HG03196 (cell line): ENCODE measurements at regions not wholly inside any gene's neighbourhood (a gene's known extent, or its start where the extent isn't known, plus 50 kb on each side); places are given as distances from the start of the nearest gene placed in this dataset.
A peak's percentile ranks its signal among the peaks of the same experiment; 100 is the strongest.
"Not testable (repeated sequence)": the region's sequence is repeated elsewhere in the genome, so short reads cannot be mapped to it uniquely, and the experiment has no call there.

ENCODE experiments used
- ATAC-seq: cut with Tn5 transposase; IDR thresholded peaks from one replicate; pipeline ENCODE4 v1.9.1; 2021; ENCODE audit not compliant: unreplicated experiment

DNA sequence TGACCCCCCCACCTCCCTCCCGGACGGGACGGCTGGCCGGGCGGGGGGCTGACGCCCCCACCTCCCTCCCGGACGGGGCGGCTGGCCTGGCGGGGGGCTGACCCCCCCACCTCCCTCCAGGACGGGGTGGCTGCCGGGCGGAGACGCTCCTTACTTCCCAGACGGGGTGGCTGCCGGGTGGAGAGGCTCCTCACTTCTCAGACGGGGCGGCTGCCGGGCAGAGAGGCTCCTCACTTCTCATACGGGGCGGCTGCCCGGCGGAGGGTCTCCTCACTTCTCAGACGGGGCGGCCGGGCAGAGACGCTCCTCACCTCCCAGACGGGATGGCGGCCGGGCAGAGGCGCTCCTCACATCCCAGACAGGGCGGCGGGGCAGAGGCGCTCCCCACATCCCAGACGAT, 84.7 kb downstream of the OR2B2 start:
- not testable (repeated sequence) for ATAC-seq

DNA sequence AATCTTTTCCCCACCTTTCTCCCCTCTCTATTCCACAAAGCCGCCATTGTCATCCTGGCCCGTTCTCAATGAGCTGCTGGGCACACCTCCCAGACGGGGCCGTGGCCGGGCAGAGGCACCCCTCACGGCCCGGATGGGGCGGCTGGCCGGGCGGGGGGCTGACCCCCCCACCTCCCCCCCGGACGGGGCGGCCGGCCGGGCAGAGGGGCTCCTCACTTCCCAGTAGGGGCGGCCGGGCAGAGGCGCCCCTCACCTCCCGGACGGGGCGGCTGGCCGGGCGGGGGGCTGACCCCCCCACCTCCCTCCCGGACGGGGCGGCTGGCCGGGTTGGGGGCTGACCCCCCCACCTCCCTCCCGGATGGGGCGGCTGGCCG, 85.6 kb downstream of the OR2B2 start:
- not testable (repeated sequence) for ATAC-seq

DNA sequence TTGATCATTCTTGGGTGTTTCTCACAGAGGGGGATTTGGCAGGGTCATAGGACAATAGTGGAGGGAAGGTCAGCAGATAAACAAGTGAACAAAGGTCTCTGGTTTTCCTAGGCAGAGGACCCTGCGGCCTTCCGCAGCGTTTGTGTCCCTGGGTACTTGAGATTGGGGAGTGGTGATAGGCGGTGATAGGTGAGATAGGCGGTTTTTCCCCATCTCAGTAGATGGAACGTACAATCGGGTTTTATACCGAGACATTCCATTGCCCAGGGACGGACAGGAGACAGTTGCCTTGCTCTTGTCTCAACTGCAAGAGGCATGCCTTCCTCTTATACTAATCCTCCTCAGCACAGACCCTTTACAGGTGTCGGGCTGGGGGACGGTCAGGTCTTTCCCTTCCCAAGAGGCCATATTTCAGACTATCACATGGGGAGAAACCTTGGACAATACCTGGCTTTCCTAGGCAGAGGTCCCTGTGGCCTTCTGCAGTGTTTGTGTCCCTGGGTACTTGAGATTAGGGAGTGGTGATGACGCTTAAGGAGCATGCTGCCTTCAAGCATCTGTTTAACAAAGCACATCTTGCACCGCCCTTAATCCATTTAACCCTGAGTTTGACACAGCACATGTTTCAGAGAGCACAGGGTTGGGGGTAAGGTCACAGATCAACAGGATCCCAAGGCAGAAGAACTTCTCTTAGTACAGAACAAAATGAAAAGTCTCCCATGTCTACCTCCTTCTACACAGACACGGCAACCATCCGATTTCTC, 86.2 kb downstream of the OR2B2 start:
- ATAC-seq = not testable (repeated sequence)

DNA sequence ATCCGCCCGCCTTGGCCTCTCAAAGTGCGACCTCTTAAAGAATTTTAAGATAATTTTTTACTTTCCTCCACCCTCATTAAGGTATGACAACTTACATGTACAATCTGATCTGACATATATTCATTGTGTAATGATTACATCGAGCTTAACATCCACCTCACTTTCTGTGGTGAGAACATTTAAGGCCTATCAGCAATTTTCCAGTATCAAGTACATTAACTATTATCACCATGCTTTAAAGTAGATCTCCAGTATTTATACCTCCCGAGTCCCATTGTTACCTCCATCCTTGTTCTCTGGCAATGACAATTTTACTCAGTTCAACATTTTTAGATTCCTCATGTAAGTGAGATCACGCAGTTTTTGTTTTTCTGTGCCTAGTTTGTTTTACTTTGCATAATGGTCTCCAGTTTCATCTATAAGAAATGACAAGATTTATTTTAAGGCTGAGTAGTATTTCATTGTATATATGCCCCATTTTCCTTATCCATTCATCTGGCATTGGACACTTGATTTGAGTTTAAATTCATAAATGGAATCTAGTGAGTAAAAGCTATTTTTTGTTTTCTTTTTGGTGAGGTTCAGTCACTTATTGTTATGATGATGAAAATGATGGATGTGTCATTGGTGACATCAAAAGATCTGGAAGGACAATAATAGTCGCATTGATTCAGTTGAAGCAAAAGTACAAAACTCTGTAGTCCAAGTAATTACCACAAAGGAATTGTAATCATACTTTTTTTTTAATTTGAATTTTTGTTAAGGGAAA, 87.0 kb downstream of the OR2B2 start:
- peak; percentile 3 for ATAC-seq

DNA sequence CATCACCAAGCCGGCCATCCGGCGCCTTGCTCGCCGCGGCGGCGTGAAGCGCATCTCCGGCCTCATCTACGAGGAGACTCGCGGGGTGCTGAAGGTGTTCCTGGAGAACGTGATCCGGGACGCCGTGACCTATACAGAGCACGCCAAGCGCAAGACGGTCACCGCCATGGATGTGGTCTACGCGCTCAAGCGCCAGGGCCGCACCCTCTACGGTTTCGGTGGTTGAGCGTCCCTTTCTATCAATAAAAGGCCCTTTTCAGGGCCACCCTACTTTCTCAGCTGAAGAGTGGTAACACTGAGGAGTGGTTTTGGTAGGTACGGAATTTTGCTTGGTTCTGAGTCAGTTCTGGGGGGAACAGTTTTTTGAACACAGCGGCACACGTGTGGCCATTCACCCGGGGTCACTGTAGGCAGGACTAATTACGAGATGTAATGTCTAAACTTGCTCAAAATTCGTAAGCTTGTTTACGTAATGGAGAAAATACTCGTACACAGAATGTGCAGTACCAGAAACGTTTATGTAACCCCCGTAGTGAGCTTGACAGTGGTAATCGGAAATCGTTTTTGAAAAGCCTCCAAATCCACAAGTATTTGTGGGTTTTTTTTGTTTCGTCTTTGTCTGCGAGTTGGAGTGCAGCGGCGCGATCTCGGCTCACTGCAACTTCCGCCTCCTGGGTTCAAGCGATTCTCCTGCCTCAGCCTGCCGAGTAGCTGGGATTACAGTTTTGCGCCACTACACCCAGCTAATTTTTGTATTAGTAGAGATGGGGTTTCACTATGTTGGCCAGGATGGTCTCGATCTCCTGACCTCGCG, 87.8 kb downstream of the OR2B2 start:
- ATAC-seq = peak; percentile 63

DNA sequence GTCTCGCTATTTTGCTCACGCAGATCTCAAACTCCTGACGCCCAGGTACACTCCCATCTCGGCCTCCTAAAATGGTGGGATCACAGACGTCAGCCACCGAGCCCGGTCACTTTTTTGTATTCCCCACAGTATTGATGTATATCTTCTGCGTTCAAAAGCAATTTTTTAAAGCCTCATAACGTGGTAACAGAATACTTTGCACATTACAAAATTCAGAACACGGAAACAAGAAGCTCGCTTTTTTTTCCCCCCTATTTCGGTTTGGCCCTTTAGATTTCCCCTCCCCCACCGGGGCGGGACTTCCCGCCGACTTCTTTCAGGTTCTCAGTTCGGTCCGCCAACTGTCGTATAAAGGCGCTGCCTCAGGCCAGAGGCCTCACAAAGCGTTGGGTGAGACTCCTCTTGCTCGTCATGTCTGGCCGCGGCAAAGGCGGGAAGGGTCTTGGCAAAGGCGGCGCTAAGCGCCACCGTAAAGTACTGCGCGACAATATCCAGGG, 88.4 kb downstream of the OR2B2 start:
- peak; percentile 72 for ATAC-seq

DNA sequence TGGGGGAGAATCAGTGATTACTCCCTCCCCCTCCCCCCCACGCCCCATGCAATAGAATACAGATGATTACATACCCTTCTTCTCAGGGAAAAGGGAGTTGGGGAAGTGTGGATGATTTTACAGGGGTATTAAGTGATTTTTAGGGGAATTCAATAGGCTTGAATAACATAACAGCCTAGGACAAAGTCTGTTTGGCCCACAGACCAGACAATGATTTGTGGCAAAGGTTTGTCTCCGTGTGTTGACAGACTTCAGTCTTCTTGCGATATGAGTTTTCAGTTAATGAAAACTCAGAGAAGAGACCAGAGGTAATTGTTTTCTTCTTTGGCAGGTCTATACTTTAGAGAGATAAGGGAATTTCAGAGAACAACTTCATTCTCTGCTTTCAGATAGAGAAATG, 95.3 kb downstream of the OR2B2 start:
- ATAC-seq = no peak

DNA sequence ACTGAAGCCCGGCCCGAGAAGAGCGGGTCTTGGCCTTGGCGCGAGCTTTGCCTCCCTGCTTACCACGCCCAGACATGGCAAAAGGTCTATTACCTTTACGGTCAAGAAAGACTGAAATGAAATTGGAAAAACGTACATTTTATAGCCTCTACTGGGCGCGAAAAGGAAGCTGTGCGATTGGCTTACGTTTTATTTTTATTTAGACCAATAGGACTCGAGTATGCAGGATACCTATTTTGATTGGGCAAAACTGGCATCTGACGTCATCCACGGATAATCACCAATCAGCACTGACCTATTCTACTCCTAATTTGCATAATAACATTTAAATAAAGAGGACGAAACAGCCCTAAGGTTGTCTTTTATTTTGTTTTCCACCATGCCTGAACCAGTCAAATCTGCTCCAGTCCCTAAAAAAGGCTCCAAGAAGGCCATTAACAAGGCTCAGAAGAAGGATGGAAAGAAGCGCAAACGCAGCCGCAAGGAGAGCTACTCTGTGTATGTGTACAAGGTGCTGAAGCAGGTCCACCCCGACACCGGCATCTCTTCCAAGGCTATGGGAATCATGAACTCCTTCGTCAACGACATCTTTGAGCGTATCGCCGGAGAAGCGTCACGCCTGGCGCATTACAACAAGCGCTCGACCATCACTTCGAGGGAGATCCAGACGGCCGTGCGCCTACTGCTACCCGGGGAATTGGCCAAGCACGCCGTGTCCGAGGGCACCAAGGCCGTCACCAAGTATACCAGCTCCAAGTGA, 97.4 kb downstream of the OR2B2 start:
- peak; percentile 54 for ATAC-seq

DNA sequence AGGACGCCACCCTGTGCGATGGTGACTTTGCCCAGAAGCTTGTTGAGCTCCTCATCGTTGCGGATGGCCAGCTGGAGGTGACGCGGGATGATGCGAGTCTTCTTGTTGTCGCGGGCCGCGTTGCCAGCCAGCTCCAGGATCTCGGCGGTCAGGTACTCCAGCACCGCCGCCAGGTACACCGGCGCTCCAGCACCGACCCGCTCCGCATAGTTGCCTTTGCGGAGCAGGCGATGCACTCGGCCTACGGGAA, 97.9 kb downstream of the OR2B2 start:
- ATAC-seq = not testable (repeated sequence)

DNA sequence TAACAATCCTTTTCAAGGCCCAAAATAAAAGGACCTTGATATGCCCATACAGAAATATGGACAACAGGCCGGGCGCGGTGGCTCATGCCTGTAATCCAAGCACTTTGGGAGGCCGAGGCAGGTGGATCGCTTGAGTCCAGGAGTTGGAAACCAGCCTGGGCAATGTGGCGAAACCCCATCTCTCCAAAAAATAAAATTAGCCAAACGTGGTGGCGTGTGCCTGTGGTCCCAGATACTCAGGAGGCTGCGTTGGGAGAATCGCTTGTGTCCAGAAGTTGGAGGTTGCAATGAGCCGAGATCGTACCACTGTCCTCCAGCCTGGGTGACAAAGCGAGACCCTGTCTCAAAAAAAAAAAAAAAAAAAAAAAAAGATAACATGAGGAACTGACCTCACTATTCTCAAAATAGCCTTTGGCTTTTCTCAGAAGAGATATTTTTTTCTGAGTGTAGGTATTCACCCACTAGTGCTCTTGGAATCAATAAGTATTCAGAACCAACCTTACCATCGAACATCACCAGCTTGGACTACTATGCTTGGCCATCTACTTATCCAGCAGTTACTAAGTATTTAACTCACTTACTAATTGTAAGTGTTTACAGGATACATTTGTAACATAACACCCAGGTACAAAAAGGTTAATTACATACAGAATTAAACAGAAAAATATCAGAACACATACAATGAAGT, 99.2 kb downstream of the OR2B2 start:
- no peak for ATAC-seq

DNA sequence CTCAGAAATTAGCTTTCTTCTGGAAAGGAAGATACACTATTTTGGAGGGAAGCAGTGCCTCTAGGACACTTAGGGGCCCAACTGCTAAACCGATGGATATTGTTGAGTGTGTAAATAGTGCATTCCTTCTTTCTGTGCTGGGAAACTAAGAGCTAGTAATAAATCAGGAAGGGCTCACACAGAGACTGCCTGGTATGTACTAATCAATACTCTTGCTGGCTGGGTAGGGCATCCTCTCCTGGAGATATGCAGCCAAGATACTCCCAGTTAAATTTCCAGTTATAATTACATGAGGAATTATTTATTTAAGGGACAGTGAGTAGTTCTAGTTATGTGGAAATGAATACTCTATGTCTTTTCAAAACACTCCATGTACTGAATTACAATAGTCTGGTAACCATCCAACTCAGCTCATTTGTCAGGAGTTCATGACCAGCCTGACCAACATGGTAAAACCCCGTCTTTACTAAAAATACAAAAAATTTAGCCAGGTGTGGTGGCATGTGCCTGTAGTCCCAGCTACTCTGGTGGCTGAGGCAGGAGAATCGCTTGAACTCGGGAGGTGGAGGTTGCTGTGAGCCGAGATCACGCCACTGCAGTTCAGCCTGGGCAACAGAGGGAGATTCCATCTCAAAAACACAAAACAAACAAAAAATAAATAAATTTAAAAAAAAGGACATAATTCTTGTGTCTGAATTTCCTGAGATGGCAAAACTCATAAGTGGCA, 100.0 kb downstream of the OR2B2 start:
- ATAC-seq = no peak

DNA sequence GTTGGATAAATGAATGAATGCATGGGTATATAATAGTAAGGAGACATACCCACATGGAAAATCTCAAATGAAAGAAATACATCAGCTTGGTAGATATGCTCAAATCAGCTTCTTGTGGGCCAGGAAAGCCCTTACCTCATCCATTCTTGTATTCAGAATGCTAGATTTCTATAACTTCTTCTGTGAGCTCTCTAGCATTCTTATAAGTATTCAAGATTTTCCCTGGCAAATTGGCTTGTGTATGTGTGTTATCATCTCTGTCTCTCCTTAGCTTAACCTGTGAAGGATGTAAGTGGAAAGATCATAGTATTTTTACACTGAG, 100.8 kb downstream of the OR2B2 start:
- no peak for ATAC-seq

DNA sequence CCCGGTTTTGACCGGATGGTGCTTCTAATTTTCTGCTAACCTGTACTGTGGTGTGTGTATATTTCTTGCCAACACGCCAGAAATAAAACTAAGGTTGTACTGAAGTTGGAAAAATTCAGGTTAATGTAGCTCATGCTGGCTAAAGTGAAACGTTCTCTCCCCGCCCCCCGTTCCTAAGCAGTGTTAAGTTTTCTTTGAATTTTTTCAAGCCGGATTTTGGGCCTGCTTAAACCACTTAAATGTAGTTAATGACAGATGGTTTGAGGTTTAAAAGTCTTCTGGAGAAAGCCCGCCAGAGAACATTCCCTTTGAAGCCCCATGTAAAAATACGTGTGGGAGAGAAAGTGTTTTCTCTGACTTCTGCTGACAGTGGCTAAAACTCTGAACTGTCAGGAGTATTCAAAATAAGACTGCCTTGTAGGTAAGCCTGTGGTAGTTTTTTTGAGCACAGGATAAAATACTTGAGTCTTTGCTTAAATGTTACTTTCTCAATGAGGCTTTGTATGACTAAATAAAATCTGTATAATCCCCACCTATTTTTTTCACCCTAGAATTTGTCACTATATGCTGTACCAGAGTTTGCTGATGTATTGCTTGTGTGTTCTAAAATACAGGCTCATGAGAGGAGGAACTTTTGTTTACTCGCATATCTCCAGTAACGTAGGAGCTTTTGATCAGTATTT, 101.3 kb downstream of the OR2B2 start:
- no peak for ATAC-seq

DNA sequence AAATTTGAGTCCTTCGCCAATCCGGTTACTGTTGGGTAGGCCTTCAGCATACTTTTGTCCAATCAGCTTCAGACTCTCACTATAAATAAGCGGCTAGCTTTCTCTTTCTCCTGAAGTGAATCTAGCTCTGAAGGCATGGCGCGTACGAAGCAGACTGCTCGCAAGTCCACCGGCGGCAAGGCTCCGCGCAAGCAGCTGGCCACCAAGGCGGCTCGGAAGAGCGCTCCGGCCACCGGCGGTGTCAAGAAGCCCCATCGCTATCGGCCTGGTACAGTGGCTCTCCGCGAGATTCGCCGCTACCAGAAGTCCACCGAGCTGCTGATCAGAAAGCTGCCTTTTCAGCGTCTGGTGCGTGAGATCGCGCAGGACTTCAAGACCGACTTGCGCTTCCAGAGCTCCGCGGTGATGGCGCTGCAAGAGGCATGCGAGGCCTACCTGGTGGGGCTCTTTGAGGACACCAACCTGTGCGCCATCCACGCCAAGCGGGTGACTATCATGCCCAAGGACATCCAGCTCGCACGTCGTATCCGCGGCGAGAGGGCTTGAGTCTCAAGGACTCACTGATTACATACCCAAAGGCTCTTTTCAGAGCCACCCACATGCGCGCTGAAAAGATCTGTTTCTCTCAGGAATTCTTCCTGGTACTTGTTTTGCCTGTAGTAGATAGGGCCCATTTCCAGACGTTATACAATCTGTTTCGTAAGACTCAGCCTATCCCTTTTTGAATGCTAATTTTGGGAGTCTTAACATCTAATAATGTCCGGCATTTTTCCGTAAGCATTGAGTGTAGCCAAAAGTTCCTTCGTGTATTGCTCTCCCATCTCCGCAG, 102.0 kb downstream of the OR2B2 start:
- peak; percentile 23 for ATAC-seq

DNA sequence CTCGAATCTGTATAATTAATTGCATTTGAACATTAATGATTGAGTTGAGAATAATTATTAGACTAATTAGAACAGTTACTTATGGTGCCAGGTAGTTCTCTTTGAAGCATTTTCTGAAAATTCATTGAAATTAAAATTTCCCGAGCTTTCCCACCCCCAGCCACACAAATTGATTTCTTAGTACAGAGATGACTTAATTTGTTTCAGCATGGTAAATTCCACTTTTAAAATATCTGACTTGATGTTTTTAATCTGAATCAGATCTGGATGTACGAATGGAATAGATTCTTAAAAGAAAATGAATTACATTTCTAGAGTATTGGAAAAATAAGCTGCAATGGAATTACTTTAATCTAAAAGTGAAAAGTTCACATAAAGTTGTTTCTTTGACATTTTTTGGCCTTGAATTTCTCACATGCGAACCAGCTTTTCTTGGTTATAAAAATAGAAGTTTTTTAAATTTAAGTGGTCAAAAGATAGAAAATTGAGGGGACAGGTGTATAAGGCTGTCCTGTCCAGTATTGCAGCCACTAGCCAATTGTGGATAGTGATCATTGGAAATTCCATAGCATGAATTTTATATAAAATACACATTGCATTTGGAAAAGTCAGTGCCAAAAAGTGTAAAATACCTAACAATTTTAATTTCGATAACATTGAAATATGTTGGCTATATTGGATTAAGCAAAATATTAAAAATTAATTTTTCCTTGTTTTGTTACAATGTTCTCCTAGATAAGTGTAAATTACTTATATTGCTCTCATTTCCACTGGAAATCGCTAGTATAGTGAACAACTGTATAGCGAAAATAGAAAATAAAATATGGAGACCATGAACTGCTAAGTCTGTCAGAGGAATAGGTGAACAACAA, 102.9 kb downstream of the OR2B2 start:
- ATAC-seq = no peak

DNA sequence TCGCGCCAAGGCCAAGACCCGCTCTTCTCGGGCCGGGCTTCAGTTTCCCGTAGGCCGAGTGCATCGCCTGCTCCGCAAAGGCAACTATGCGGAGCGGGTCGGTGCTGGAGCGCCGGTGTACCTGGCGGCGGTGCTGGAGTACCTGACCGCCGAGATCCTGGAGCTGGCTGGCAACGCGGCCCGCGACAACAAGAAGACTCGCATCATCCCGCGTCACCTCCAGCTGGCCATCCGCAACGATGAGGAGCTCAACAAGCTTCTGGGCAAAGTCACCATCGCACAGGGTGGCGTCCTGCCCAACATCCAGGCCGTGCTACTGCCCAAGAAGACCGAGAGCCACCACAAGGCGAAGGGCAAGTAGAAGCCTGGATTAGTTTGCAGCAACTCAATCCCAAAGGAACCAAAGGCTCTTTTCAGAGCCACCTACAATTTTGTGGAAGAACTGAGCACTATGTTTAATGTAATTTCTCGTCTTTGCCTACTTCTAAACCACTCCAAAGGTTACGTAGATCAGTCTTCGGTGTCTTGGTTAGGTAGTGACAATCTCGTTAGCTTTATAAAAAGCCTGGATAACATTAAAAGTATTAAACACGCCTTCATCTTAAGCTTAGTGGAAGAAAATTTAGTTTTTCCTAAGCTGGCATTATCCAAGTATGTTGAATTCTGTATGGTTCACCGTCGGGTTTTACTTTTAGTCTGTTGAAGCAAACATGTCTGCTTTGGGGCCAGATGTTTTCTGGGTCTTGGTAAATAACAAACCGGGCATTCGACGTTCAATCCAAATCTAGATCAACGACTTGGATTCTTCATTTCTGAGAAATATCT, 103.7 kb downstream of the OR2B2 start:
- ATAC-seq = peak; percentile 2
